Breast epithelium (tissue), 4 donors: ENCODE measurements at regions not wholly inside any gene's neighbourhood (a gene's known extent, or its start where the extent isn't known, plus 50 kb on each side); places are given as distances from the start of the nearest gene placed in this dataset.

Experiments used
- DNase-seq, 2 donors: peaks; one replicate each; pipeline ENCODE4 v3.0.0-alpha.2; 2019; ENCODE audit warnings: low spot score in 2 of 2
- H3K27ac ChIP-seq, 2 donors: fragments of 200-600 bp; sonication (generic) in 1 of 2; one replicate each; pipeline ENCODE4 v1.5.1; 2016 to 2019; ENCODE audit warnings: mild to moderate bottlenecking in 1 of 2
- H3K27me3 ChIP-seq, 2 donors: fragments of 200-600 bp; sonication (generic) in 1 of 2; one replicate each; pipeline versions ENCODE4 v1.5.1 to v1.6.0; 2017 to 2019; ENCODE audit warnings: control low read depth in 1 of 2, mild to moderate bottlenecking in 1 of 2
- H3K36me3 ChIP-seq: fragments of 200-600 bp; one replicate; pipeline ENCODE4 v1.5.1; 2019
- H3K4me1 ChIP-seq, 2 donors: fragments of 200-600 bp; sonication (generic); one replicate each; pipeline ENCODE4 v1.5.1; 2016 to 2019; ENCODE audit warnings: control low read depth in 1 of 2
- H3K4me3 ChIP-seq, 3 donors: fragments of 200-600 bp; sonication (generic); 1 replicate in 2 of 3; 2 replicates in 1 of 3; pipeline ENCODE4 v1.5.1; 2016 to 2019; ENCODE audit warnings: mild to moderate bottlenecking in 3 of 3, moderate library complexity in 2 of 3
- H3K9me3 ChIP-seq, 2 donors: fragments of 200-600 bp; sonication (generic) in 1 of 2; one replicate each; pipeline ENCODE4 v1.5.1; 2016 to 2019; ENCODE audit warnings: control low read depth in 1 of 2
- POLR2A ChIP-seq: fragments of 450-650 bp; IDR thresholded peaks from one replicate; pipeline ENCODE4 v1.6.1; 2016; ENCODE audit warnings: antibody characterized with exemption, mild to moderate bottlenecking, moderate library complexity
- POLR2AphosphoS5 ChIP-seq, 3 donors: sonication (generic); formaldehyde crosslinking; IDR thresholded peaks; one replicate each; pipeline ENCODE4 v1.6.1; 2017; ENCODE audit warnings: antibody characterized with exemption in 3 of 3
- intact Hi-C: fragments of 100-400 bp; cut with DNase I; formaldehyde crosslinking; loops from one replicate; pipeline ENCODE4 v1.15.1; 2023; ENCODE audit warnings: low total_unique reads
- TF ChIP-seq, protein P1 (sequence below), 3 donors: fragments of 450-650 bp; IDR thresholded peaks; one replicate each; pipeline ENCODE4 v1.5.1; 2016 to 2017; ENCODE audit warnings: antibody characterized with exemption in 3 of 3, mild to moderate bottlenecking in 3 of 3, moderate library complexity in 3 of 3

DNA sequence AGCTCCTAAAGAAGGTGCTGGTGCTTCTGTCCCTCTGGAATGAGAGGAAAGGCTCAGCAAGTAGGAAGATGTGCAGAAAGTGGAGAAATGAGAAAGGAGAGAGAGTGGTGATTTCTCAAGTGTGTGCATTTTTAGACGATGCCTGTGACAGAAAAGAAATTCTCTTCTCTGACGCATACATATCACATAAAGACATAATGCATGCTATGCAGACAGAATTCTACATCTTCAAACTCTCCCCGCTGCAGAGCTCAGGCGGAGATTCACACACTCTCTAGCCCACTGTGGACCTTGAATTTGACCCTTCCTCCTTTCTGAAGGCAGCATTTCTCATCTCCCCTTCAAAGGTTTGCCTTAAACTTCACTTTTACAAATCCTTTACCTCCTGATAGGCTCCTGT is 52.0 kb upstream of the CAMK1G start:
- no peaks in the 10 kb centered on the region for H3K4me1 ChIP-seq
- no peaks in the 10 kb centered on the region for H3K36me3 ChIP-seq
- no peak for DNase-seq
- H3K9me3 ChIP-seq = no peaks in the 10 kb centered on the region
- intact Hi-C loops = no loop called here
- no peak overlapping the region for H3K27ac ChIP-seq
- no peaks in the 10 kb centered on the region for H3K27me3 ChIP-seq
- TF ChIP-seq POLR2AphosphoS5 (IDR thresholded peaks at IDR 0.05) (no peak), POLR2A (no peak)
- TF ChIP-seq, protein P1, sequence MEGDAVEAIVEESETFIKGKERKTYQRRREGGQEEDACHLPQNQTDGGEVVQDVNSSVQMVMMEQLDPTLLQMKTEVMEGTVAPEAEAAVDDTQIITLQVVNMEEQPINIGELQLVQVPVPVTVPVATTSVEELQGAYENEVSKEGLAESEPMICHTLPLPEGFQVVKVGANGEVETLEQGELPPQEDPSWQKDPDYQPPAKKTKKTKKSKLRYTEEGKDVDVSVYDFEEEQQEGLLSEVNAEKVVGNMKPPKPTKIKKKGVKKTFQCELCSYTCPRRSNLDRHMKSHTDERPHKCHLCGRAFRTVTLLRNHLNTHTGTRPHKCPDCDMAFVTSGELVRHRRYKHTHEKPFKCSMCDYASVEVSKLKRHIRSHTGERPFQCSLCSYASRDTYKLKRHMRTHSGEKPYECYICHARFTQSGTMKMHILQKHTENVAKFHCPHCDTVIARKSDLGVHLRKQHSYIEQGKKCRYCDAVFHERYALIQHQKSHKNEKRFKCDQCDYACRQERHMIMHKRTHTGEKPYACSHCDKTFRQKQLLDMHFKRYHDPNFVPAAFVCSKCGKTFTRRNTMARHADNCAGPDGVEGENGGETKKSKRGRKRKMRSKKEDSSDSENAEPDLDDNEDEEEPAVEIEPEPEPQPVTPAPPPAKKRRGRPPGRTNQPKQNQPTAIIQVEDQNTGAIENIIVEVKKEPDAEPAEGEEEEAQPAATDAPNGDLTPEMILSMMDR (IDR thresholded peaks at IDR 0.05) = no peak
- no peak overlapping the region for H3K4me3 ChIP-seq
